Activated naive CD4-positive, alpha-beta T cell treated with anti-CD3 and anti-CD28 coated beads for 36 hours (primary cell): ENCODE measurements at regions not wholly inside any gene's neighbourhood (a gene's known extent, or its start where the extent isn't known, plus 50 kb on each side); places are given as distances from the start of the nearest gene placed in this dataset.

ENCODE experiments used
- CTCF ChIA-PET: fragments of 350-600 bp; sonication (Branson Sonifier 250); formaldehyde crosslinking; loops from one replicate; lab custom pipeline; 2021; ENCODE audit warnings: antibody characterized with exemption; lab: Charles Lee
- DNase-seq: peaks from one replicate; pipeline ENCODE4 v3.0.0-alpha.2; 2020
- H3K27ac Mint-ChIP-seq: one replicate; pipeline ENCODE4 v1.8.0; 2021; ENCODE audit warnings: mild to moderate bottlenecking, mixed read lengths
- H3K27me3 Mint-ChIP-seq: one replicate; pipeline ENCODE4 v1.8.0; 2021; ENCODE audit warnings: low read depth, mixed read lengths
- H3K36me3 Mint-ChIP-seq: one replicate; pipeline ENCODE4 v1.8.0; 2021; ENCODE audit warnings: low read depth, mixed read lengths
- H3K4me1 Mint-ChIP-seq: one replicate; pipeline ENCODE4 v1.8.0; 2021; ENCODE audit warnings: low read depth, mixed read lengths
- H3K4me3 Mint-ChIP-seq: one replicate; pipeline ENCODE4 v1.8.0; 2021; ENCODE audit warnings: mild to moderate bottlenecking, moderate library complexity, mixed read lengths
- H3K9me3 Mint-ChIP-seq: one replicate; pipeline ENCODE4 v1.8.0; 2021; ENCODE audit warnings: mixed read lengths
- intact Hi-C: fragments of 100-400 bp; cut with micrococcal nuclease; formaldehyde crosslinking; loops from one replicate; pipeline ENCODE4 v1.15.1; 2023

DNA sequence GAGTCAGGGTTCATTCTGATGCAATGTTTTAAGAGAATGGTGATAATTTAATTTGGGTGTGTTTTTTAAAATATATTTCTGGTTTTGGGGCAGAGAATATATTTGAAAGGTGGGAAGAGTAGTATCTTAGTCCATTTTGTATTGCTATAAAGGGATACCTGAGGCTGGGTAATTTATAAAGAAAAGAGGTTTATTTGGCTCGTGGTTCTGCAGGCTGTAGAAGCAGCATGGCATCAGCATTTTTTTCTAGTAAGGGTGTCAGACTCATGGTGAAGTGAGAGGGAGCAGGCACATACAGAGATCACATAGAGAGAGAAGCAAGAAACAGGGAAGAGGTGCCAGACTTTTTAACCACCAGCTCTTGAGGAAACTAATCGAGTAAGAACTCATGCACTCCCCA lies 152.7 kb downstream of the SHOX2 start:
- CTCF ChIA-PET: no interaction called here
- no peak for DNase-seq
- peaks cover 7% of the 10 kb centered on the region for H3K9me3 Mint-ChIP-seq
- intact Hi-C loops: no loop called here
- H3K4me1 Mint-ChIP-seq: no peaks in the 10 kb centered on the region
- no peaks in the 10 kb centered on the region for H3K36me3 Mint-ChIP-seq
- no peak overlapping the region for H3K27ac Mint-ChIP-seq
- no peak overlapping the region for H3K4me3 Mint-ChIP-seq
- H3K27me3 Mint-ChIP-seq: peaks cover 2% of the 10 kb centered on the region

GRCh38 chr3:157948605-157949383 lies 157.4 kb downstream of the SHOX2 start:
- H3K36me3 Mint-ChIP-seq: no peaks in the 10 kb centered on the region
- DNase-seq: no peak
- H3K27me3 Mint-ChIP-seq: peaks cover 3% of the 10 kb centered on the region
- intact Hi-C loops: no loop called here
- H3K9me3 Mint-ChIP-seq: peaks cover 7% of the 10 kb centered on the region
- no peak overlapping the region for H3K27ac Mint-ChIP-seq
- no peak overlapping the region for H3K4me3 Mint-ChIP-seq
- no peaks in the 10 kb centered on the region for H3K4me1 Mint-ChIP-seq
- CTCF ChIA-PET: no interaction called here

GRCh38 chr3:157939166-157939565 lies 167.1 kb downstream of the SHOX2 start:
- no peak overlapping the region for H3K4me3 Mint-ChIP-seq
- H3K4me1 Mint-ChIP-seq: no peaks in the 10 kb centered on the region
- no peak for DNase-seq
- H3K27ac Mint-ChIP-seq: no peak overlapping the region
- peaks cover 2% of the 10 kb centered on the region for H3K27me3 Mint-ChIP-seq
- H3K36me3 Mint-ChIP-seq: no peaks in the 10 kb centered on the region
- no peaks in the 10 kb centered on the region for H3K9me3 Mint-ChIP-seq
- CTCF ChIA-PET: interaction anchor here (0.8 kb wide), 1 partner anchor 27 kb away, joined by 3 read pairs; no protein-coding TSS in a partner anchor
- intact Hi-C loops: no loop called here

- CTCF ChIA-PET: no interaction called here
- Mint-ChIP-seq H3K4me3 (no peak overlapping the region), H3K27me3 (peaks cover 2% of the 10 kb centered on the region), H3K4me1 (no peaks in the 10 kb centered on the region), H3K36me3 (no peaks in the 10 kb centered on the region), H3K9me3 (no peaks in the 10 kb centered on the region), H3K27ac (no peak overlapping the region)
- DNase-seq: no peak
- intact Hi-C loops: no loop called here
These were observed 168.0 kb downstream of the SHOX2 start for GRCh38 chr3:157938154-157938779.

GRCh38 chr3:157931517-157931916 lies 174.7 kb downstream of the SHOX2 start:
- Mint-ChIP-seq H3K36me3 (no peaks in the 10 kb centered on the region), H3K27me3 (no peaks in the 10 kb centered on the region), H3K4me3 (no peak overlapping the region), H3K27ac (no peak overlapping the region), H3K4me1 (no peaks in the 10 kb centered on the region), H3K9me3 (no peaks in the 10 kb centered on the region)
- CTCF ChIA-PET: no interaction called here
- intact Hi-C loops: no loop called here
- DNase-seq: no peak

DNA sequence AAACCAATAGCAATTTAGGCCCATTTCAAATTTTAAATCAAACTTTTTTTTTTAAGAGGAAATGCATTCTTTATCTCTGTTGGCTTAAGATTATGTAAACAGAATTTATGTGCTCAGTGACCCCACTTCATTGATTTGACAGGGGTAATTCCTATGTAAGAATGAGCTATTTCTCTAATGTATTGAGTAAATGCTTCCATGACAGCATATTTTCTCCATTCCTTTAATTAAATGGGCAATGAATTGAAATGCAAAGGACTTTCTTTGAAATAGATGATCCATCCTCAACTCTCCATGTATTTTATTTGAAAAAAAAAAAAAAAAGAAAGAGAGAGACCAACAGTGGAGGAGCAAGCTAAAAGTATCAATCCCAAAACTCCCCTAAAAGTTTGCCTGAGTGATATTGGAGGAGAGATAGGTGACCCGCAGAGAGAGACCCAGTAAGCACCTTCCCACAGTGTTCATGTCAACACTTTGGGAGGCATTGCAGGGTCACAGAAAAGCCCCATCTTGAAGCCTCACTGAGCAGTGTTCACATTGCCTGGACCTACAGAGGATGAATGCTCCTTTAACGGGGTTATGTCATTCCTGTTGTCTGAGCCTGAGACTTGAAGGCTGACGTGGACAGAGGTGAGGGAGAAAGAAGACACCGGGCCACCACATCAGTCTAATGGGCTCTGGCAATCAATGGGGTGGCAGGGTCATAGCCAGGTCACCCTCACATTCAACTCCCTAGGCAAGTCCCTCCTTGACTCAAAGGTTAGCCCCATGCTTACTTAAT lies 176.0 kb downstream of the SHOX2 start:
- no peaks in the 10 kb centered on the region for H3K27me3 Mint-ChIP-seq
- intact Hi-C loops: no loop called here
- CTCF ChIA-PET: no interaction called here
- no peak overlapping the region for H3K27ac Mint-ChIP-seq
- no peaks in the 10 kb centered on the region for H3K9me3 Mint-ChIP-seq
- no peak overlapping the region for H3K4me3 Mint-ChIP-seq
- DNase-seq: no peak
- no peaks in the 10 kb centered on the region for H3K36me3 Mint-ChIP-seq
- no peaks in the 10 kb centered on the region for H3K4me1 Mint-ChIP-seq

DNA sequence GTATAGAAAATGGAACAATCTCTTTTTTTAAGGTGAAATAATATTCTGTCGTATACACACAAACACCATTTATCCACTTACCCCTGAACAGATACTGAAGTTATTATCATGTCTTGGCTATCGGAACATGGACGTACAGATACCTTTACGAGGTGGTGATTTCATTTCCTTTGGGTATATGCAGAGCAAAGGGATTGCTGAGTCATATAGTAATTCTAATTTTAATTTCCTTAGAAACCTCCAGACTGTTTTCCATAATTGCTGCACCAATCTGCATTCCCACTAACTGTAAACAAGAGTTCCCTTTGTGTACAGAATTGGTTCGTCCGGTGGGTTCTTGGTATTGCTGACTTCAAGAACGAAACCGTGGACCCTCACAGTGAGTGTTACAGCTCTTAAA lies 179.4 kb downstream of the SHOX2 start:
- H3K4me1 Mint-ChIP-seq: no peaks in the 10 kb centered on the region
- CTCF ChIA-PET: no interaction called here
- intact Hi-C loops: no loop called here
- no peak for DNase-seq
- no peak overlapping the region for H3K4me3 Mint-ChIP-seq
- H3K9me3 Mint-ChIP-seq: no peaks in the 10 kb centered on the region
- H3K36me3 Mint-ChIP-seq: no peaks in the 10 kb centered on the region
- no peak overlapping the region for H3K27ac Mint-ChIP-seq
- H3K27me3 Mint-ChIP-seq: no peaks in the 10 kb centered on the region

DNA sequence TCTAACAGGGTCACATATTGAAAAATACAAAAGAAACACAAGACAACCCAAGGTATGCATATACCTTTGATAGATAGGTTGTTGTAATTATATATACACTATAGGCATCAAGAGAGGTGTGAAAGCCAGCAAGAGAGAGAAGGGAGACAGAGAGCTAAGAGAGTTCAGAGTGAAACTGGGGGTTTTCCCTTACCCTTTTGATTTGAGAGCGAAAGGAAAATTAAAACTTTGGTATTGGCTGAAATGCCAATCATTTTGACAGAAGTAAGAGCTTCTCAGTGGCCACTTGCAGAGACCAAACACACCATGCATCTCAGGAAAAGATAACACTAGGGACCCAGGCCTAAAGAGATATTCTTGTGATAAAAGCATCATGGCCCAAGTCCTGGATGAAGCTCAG lies 183.6 kb downstream of the SHOX2 start:
- intact Hi-C loops: no loop called here
- H3K4me3 Mint-ChIP-seq: no peak overlapping the region
- no peaks in the 10 kb centered on the region for H3K9me3 Mint-ChIP-seq
- no peaks in the 10 kb centered on the region for H3K27me3 Mint-ChIP-seq
- H3K36me3 Mint-ChIP-seq: no peaks in the 10 kb centered on the region
- CTCF ChIA-PET: no interaction called here
- no peaks in the 10 kb centered on the region for H3K4me1 Mint-ChIP-seq
- no peak for DNase-seq
- H3K27ac Mint-ChIP-seq: no peak overlapping the region

DNA sequence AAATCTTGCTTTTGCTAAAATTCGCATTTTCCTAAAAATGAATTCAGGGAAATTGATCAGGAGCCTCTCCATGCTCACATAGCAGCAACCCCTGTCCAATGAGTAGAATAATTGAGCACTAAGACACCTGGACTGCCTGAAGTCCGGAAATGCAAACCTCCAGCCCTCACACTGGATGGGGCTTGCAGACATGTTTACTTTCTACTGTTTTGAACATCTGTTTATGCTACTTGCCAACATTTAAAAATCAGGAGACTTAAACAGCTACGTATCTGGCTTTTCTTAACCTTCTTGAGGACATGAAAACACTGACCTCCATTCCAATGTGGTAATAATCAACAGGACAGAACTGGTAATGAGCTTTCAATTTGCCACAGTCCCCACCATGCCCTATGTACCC lies 184.4 kb downstream of the SHOX2 start:
- CTCF ChIA-PET: no interaction called here

DNA sequence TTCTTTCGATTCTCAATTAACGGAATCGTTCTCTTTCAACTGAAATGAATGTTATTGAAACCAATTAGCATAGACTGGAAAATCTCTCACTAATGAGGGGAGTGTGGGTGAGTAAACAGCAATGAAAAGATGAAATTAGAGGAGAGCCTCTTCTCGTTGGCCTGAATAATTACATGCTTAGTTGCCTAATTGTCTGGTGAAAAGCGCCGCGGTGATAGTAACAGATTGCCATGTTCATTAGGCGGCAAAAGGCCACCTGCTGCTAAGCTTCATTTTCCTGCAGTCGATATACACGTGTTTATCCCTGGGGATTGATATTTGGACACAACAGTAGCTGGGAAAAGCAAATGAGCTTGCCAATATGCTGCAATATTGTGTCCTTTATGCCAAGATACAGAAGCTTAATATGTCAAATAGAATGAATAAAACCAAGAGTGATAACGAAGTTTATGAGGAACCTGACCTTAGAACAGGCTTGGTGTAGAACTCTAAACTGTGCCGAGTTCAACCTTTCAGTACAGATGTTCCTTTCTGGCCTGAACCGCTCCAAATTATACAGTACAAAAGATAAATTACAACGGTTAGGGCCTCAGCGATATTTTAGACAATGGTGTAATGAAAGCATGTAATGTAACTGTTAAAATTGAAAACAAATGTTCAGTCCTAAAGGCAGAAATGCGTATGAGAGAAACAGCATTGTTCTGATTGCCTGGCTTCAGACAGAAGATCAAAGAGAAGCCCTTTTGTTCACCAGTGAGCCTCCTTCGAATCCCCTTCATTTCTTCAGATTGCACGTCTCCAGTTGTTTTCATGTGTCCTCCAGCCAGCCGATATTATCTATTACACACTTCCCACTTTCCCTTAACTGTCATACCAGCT lies 185.2 kb downstream of the SHOX2 start:
- Mint-ChIP-seq H3K9me3 (no peaks in the 10 kb centered on the region), H3K4me1 (no peaks in the 10 kb centered on the region), H3K27ac (no peak overlapping the region), H3K36me3 (no peaks in the 10 kb centered on the region), H3K4me3 (no peak overlapping the region), H3K27me3 (no peaks in the 10 kb centered on the region)
- intact Hi-C loops: no loop called here
- DNase-seq: no peak
- CTCF ChIA-PET: no interaction called here

More for the DNA sequence above, 184.4 kb downstream of the SHOX2 start:
- H3K4me1 Mint-ChIP-seq: no peaks in the 10 kb centered on the region
- no peaks in the 10 kb centered on the region for H3K9me3 Mint-ChIP-seq
- H3K27me3 Mint-ChIP-seq: no peaks in the 10 kb centered on the region
- H3K27ac Mint-ChIP-seq: no peak overlapping the region
- intact Hi-C loops: no loop called here
- no peaks in the 10 kb centered on the region for H3K36me3 Mint-ChIP-seq
- DNase-seq: no peak
- no peak overlapping the region for H3K4me3 Mint-ChIP-seq

GRCh38 chr3:157919319-157919887 lies 186.8 kb downstream of the SHOX2 start:
- no peaks in the 10 kb centered on the region for H3K9me3 Mint-ChIP-seq
- intact Hi-C loops: no loop called here
- DNase-seq: no peak
- CTCF ChIA-PET: no interaction called here
- no peaks in the 10 kb centered on the region for H3K36me3 Mint-ChIP-seq
- no peak overlapping the region for H3K4me3 Mint-ChIP-seq
- H3K27me3 Mint-ChIP-seq: no peaks in the 10 kb centered on the region
- H3K27ac Mint-ChIP-seq: no peak overlapping the region
- no peaks in the 10 kb centered on the region for H3K4me1 Mint-ChIP-seq

DNA sequence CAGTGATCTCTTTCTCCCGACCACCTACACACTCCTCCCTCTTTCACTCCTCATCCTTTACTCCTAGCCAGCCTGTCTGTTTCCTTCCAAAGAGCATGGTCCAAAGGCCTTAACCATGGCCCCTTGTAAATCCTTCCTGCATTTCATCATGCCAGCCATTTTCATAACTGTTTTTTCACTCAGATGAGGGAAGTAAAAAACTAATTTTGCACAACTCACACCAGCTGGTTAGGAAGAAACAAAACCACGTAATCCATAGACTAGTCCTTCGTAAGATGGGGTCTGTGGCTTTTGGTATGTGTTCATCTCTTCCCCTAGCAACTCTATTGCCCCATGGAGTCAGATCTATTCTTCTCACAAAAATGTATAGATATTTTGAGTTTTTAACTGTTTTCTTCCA lies 187.8 kb downstream of the SHOX2 start:
- Mint-ChIP-seq H3K27me3 (no peaks in the 10 kb centered on the region), H3K27ac (no peak overlapping the region), H3K4me1 (no peaks in the 10 kb centered on the region), H3K36me3 (no peaks in the 10 kb centered on the region), H3K4me3 (no peak overlapping the region), H3K9me3 (no peaks in the 10 kb centered on the region)
- DNase-seq: no peak
- CTCF ChIA-PET: no interaction called here
- intact Hi-C loops: no loop called here
